H9 (cell line): ENCODE measurements at regions not wholly inside any gene's neighbourhood (a gene's known extent, or its start where the extent isn't known, plus 50 kb on each side); places are given as distances from the start of the nearest gene placed in this dataset.

Experiments used
- DNase-seq: peaks from one replicate; pipeline ENCODE4 v3.0.0-alpha.2; 2017
- H2AFZ ChIP-seq: one replicate; pipeline ENCODE4 v1.6.1; 2013; ENCODE audit warnings: mild to moderate bottlenecking, low read length, control low read depth, moderate library complexity
- H2AK5ac ChIP-seq: 2 replicates; pipeline ENCODE4 v1.6.1; 2013; ENCODE audit warnings: low read length, control low read depth, mixed read lengths; ENCODE audit not compliant: insufficient read length
- H2BK120ac ChIP-seq: one replicate; pipeline ENCODE4 v1.6.1; 2013; ENCODE audit warnings: low read depth, mild to moderate bottlenecking, low read length, control low read depth, inconsistent platforms; ENCODE audit not compliant: poor library complexity, severe bottlenecking
- H2BK12ac ChIP-seq: 2 replicates; pipeline ENCODE4 v1.6.1; 2013; ENCODE audit warnings: low read length, control low read depth, mixed read lengths, low read depth; ENCODE audit not compliant: insufficient read length
- H2BK15ac ChIP-seq: 2 replicates; pipeline ENCODE4 v1.6.1; 2013; ENCODE audit warnings: low read depth, low read length, control low read depth
- H2BK20ac ChIP-seq: one replicate; pipeline ENCODE4 v1.6.1; 2013; ENCODE audit warnings: low read depth, mild to moderate bottlenecking, low read length, control low read depth, inconsistent platforms; ENCODE audit not compliant: poor library complexity, severe bottlenecking
- H2BK5ac ChIP-seq: 2 replicates; pipeline ENCODE4 v1.6.1; 2013; ENCODE audit warnings: low read length, control low read depth, mixed read lengths; ENCODE audit not compliant: insufficient read length
- H3K14ac ChIP-seq: 2 replicates; pipeline ENCODE4 v1.6.1; 2013; ENCODE audit warnings: low read length, control low read depth; ENCODE audit not compliant: insufficient read depth
- H3K18ac ChIP-seq: 2 replicates; pipeline ENCODE4 v1.6.1; 2013; ENCODE audit warnings: low read depth, mild to moderate bottlenecking, mixed read lengths, low read length, control low read depth; ENCODE audit not compliant: insufficient read length
- H3K23ac ChIP-seq: 2 replicates; pipeline ENCODE4 v1.6.1; 2013; ENCODE audit warnings: low read length, control low read depth, mixed read lengths, low read depth; ENCODE audit not compliant: insufficient read length
- H3K23me2 ChIP-seq: 2 replicates; pipeline ENCODE4 v1.6.1; 2013; ENCODE audit warnings: low read depth, mild to moderate bottlenecking, mixed read lengths, low read length, control low read depth; ENCODE audit not compliant: insufficient read length, poor library complexity, severe bottlenecking
- H3K27ac ChIP-seq: 2 replicates; pipeline ENCODE4 v1.5.1; 2013; ENCODE audit warnings: low read length, control low read depth, mixed read lengths, low read depth; ENCODE audit not compliant: insufficient read length
- H3K27me3 ChIP-seq: 2 replicates; pipeline ENCODE4 v1.6.1; 2013; ENCODE audit warnings: low read length, control low read depth, inconsistent platforms; ENCODE audit not compliant: insufficient read depth
- H3K4ac ChIP-seq: 2 replicates; pipeline ENCODE4 v1.6.1; 2013; ENCODE audit warnings: low read depth, mild to moderate bottlenecking, control low read depth, inconsistent platforms, low read length, moderate library complexity
- H3K4me1 ChIP-seq: 2 replicates; pipeline ENCODE4 v1.6.1; 2013; ENCODE audit warnings: low read length, control low read depth, inconsistent platforms; ENCODE audit not compliant: insufficient read depth
- H3K4me2 ChIP-seq: 2 replicates; pipeline ENCODE4 v1.6.1; 2013; ENCODE audit warnings: low read length, control low read depth, mixed read lengths; ENCODE audit not compliant: insufficient read length, insufficient read depth
- H3K56ac ChIP-seq: 2 replicates; pipeline ENCODE4 v1.6.1; 2013; ENCODE audit warnings: low read depth, mild to moderate bottlenecking, mixed read lengths, low read length, control low read depth; ENCODE audit not compliant: insufficient read length
- H3K79me1 ChIP-seq: 2 replicates; pipeline ENCODE4 v1.6.1; 2013; ENCODE audit warnings: low read depth, mild to moderate bottlenecking, moderate library complexity, low read length, control low read depth, inconsistent platforms; ENCODE audit not compliant: insufficient read depth, poor library complexity, severe bottlenecking
- H3K79me2 ChIP-seq: 2 replicates; pipeline ENCODE4 v1.6.1; 2013; ENCODE audit warnings: low read length, control low read depth, inconsistent platforms; ENCODE audit not compliant: insufficient read depth
- H3K9ac ChIP-seq: 2 replicates; pipeline ENCODE4 v1.6.1; 2013; ENCODE audit warnings: low read length, control low read depth, mixed read lengths; ENCODE audit not compliant: insufficient read length; ENCODE audit errors: extremely low read depth
- H3K9me3 ChIP-seq: one replicate; pipeline ENCODE4 v1.6.1; 2013; ENCODE audit warnings: low read depth, low read length, inconsistent platforms; ENCODE audit not compliant: control insufficient read depth
- H3T11ph ChIP-seq: one replicate; pipeline ENCODE4 v1.6.1; 2013; ENCODE audit warnings: mild to moderate bottlenecking, low read length, control low read depth, inconsistent platforms
- H4K20me1 ChIP-seq: one replicate; pipeline ENCODE4 v1.6.1; 2013; ENCODE audit not compliant: control insufficient read depth, insufficient read length, insufficient read depth
- H4K5ac ChIP-seq: 2 replicates; pipeline ENCODE4 v1.6.1; 2013; ENCODE audit warnings: low read depth, mild to moderate bottlenecking, mixed read lengths, low read length, control low read depth; ENCODE audit not compliant: insufficient read length
- H4K8ac ChIP-seq: replicated peaks from 2 replicates; pipeline ENCODE4 v1.6.1; 2013; ENCODE audit warnings: low read length, control low read depth, mixed read lengths, low read depth; ENCODE audit not compliant: insufficient read length
- H4K91ac ChIP-seq: 2 replicates; pipeline ENCODE4 v1.6.1; 2013; ENCODE audit warnings: low read depth, mild to moderate bottlenecking, moderate library complexity, mixed read lengths, low read length, control low read depth; ENCODE audit not compliant: insufficient read length
- H3K27ac Mint-ChIP-seq, 3 experiments: 2 replicates in 2 of 3; 3 replicates in 1 of 3; pipeline ENCODE4 v1.8.0; 2020 to 2021; ENCODE audit warnings: mixed read lengths in 3 of 3, mild to moderate bottlenecking in 1 of 3, moderate library complexity in 1 of 3
- H3K27me3 Mint-ChIP-seq: 2 replicates; pipeline ENCODE4 v1.8.0; 2021; ENCODE audit warnings: low read depth, mild to moderate bottlenecking, moderate library complexity, mixed read lengths
- H3K36me3 Mint-ChIP-seq, 3 experiments: 2 replicates in 2 of 3; 3 replicates in 1 of 3; pipeline ENCODE4 v1.8.0; 2020 to 2021; ENCODE audit warnings: low read depth in 3 of 3, mixed read lengths in 3 of 3; ENCODE audit not compliant: insufficient read depth in 1 of 3
- H3K4me1 Mint-ChIP-seq, 2 experiments: 2 replicates each; pipeline ENCODE4 v1.8.0; 2020; ENCODE audit warnings: mixed read lengths in 2 of 2
- H3K4me3 Mint-ChIP-seq, 2 experiments: 2 replicates in 1 of 2; 3 replicates in 1 of 2; pipeline ENCODE4 v1.8.0; 2020 to 2021; ENCODE audit warnings: mild to moderate bottlenecking in 2 of 2, mixed read lengths in 2 of 2, moderate library complexity in 1 of 2
- H3K9me3 Mint-ChIP-seq, 2 experiments: 2 replicates in 1 of 2; 3 replicates in 1 of 2; pipeline ENCODE4 v1.8.0; 2020; ENCODE audit warnings: mild to moderate bottlenecking in 2 of 2, mixed read lengths in 2 of 2, moderate library complexity in 1 of 2
- CTCF ChIP-seq: fragments of 200-600 bp; sonication (generic); conservative IDR thresholded peaks from 3 replicates; pipeline ENCODE4 v1.8.0; 2021; ENCODE audit warnings: antibody characterized with exemption, mild to moderate bottlenecking
- WGBS: extraction: QIAGEN DNeasy Blood & Tissue Kit; methylation state at CpG from one replicate; pipeline ENCODE4 v1.1.7; 2013; ENCODE audit warnings: missing lambda C conversion rate, low lambda C conversion rate, mixed read lengths; ENCODE audit not compliant: insufficient read length; ENCODE audit errors: extremely low coverage; 5-methylcytosine and 5-hydroxymethylcytosine counted together

- Histone ChIP-seq H2AFZ (no peak overlapping the region), H3K4me2 (no peak overlapping the region), H3K79me1 (no peaks in the 10 kb centered on the region), H3K14ac (no peak overlapping the region), H4K5ac (no peak overlapping the region), H2BK120ac (no peak overlapping the region), H2BK15ac (no peak overlapping the region), H3K9me3 (no peaks in the 10 kb centered on the region), H3K23me2 (no peaks in the 10 kb centered on the region), H3K79me2 (no peaks in the 10 kb centered on the region), H3T11ph (no peak overlapping the region), H2BK20ac (no peak overlapping the region), H4K91ac (no peak overlapping the region), H3K4me1 (no peaks in the 10 kb centered on the region), H3K23ac (no peak overlapping the region), H3K27me3 (no peaks in the 10 kb centered on the region), H2BK12ac (no peak overlapping the region), H3K27ac (no peak overlapping the region), H4K8ac (no peak overlapping the region), H2AK5ac (no peak overlapping the region), H3K9ac (no peak overlapping the region), H4K20me1 (no peaks in the 10 kb centered on the region), H2BK5ac (no peak overlapping the region), H3K18ac (no peak overlapping the region), H3K4ac (no peak overlapping the region), H3K56ac (no peak overlapping the region)
- H3K4me3 Mint-ChIP-seq: no peak overlapping the region
- no peak for TF ChIP-seq CTCF
- H3K36me3 Mint-ChIP-seq: no peaks in the 10 kb centered on the region
- H3K27ac Mint-ChIP-seq: no peak overlapping the region
- WGBS: no CpG with 5 or more reads among the region's 3 CpGs
- peaks cover 20 to 27% of the 10 kb centered on the region in 2 experiments for H3K4me1 Mint-ChIP-seq
- H3K9me3 Mint-ChIP-seq: no peaks in the 10 kb centered on the region; a peak in 1 of 5 replicates
- no peak for DNase-seq
- no peaks in the 10 kb centered on the region for H3K27me3 Mint-ChIP-seq
Observed at GRCh38 chr3:182728238-182728637, 65.1 kb upstream of the ATP11B start.
